HG02678 (cell line): ENCODE measurements at regions not wholly inside any gene's neighbourhood (a gene's known extent, or its start where the extent isn't known, plus 50 kb on each side); places are given as distances from the start of the nearest gene placed in this dataset.

Source experiments
- ATAC-seq: cut with Tn5 transposase; IDR thresholded peaks from one replicate; pipeline ENCODE4 v1.9.1; 2021; ENCODE audit warnings: mild to moderate bottlenecking, moderate library complexity; ENCODE audit not compliant: unreplicated experiment

DNA sequence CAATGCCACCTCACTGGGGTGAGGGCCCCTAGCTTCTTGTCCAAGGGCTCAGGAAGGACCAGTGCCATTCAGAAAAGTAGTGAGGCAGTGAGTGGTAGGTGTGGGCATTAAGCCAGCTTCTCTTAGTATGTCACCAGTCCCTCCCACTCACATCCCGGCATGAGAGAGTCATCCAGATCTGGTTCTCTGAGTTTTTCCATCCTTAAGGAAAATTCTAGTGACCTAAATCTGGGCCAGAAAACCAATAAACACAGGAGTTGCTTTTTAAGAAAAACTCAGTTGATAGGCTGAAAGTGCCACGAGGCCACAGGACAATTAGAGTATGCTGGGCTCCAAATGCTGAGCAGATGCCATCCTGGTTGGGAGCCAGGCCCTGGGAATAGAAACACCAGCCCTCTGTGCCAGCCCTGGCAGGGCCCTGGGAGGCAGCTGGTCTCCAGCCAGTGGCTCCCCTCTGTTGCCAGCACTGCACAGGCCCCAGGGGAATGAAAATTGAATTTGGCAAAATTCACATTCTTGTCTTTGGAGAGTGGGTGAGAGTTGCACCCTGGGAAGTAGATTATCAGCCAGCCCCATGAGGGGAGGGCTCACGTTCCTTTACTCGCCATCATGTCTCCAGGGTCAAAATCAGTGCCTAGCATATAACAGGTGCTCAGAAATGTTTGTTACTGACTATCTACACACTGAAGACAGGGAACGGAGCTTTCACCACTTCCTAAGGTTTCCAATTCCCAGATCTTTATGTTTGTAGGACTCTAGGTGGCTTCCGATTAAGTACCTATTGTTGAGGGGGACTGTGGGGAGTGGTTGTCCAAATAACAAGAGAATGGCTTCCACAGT lies 52.8 kb downstream of the FAM43A start:
- ATAC-seq: no peak

GRCh38 chr3:194739498-194740284 lies 54.0 kb downstream of the FAM43A start:
- ATAC-seq: no peak

DNA sequence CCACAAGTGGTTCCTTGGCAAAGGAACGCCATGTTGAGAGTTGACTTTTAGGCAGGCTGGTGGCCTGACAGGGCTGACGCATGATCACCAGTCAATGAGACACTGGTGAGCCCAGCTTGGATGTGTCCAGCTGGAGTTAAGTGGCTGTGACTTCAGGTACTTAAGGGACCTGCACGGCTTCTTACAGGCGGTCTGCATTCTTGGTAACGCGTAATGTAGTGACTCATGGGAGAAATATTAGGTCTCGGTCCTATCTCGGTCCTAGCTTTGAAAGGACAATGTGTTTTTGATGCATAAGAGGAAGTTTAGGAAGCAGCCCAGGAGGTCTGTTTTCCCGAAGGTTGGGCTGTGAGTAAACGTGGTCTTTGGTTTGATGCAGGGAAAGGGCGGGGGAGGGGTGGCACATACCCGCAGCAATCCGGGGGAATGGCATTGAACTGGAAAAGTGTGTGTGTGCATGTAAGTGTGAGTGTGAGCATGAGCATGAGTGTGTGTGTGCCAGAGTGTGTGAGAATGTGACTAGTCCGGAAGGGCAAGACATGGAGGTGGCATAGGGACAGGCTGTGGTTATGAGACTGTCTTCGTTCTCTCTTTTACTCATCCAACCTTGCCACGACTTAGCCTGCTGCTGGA lies 55.3 kb downstream of the FAM43A start:
- ATAC-seq: no peak

DNA sequence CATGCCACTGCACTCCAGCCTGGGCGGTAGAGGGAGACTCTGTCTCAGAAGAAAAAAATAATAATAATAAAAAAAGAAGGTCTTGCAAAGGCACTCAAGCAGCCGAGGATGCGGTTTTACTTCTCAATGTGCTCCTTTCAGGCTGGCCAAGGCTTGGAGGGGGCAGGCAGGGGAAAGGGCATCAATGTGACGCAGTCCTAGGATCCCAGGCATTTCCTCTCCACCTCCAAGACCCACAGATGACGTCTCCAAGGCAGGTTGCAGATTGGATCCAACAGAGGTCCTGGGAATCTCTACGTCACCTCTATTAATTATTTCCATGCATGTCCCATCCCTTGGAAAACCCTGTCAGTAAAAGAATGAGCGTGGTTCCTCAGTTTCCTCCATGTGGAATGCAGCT lies 56.2 kb downstream of the FAM43A start:
- ATAC-seq: no peak

- ATAC-seq: no peak
These were observed 59.1 kb downstream of the FAM43A start for GRCh38 chr3:194744826-194745225.

DNA sequence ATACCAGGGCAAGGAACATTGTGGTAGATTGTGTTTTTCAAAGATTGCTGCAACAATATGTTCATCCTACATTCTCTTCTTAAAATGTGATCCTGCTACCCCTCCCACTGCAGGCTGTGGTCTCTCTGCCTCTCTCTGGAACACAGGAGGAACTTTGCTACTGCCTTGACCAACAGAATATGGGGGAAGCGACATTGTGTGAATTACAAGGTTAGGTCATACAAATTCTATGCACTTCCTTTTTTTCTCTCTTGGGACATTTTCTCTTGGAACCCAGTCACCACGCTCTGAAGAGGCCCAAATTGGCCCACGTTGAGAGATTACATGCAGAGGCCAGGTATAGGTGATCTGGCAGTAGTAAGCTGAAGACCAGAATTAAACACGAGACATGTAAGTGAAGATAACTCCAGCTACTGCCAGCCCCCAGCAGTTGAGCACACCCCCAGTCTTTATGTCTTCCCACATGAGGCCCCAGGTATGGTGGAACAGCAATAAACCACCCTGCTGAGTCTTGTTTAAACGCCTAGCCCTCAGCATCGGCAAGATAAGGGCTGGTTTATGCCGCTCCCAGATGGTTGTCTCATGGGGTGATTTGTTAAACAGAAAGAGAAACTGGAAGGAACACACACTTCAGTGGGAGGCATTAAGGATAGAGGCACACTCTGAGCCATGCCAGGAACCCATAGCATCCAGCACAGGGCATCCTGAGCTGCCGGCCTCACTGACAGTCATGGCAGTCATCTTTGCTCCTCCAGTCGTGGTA lies 59.9 kb downstream of the FAM43A start:
- ATAC-seq: no peak

DNA sequence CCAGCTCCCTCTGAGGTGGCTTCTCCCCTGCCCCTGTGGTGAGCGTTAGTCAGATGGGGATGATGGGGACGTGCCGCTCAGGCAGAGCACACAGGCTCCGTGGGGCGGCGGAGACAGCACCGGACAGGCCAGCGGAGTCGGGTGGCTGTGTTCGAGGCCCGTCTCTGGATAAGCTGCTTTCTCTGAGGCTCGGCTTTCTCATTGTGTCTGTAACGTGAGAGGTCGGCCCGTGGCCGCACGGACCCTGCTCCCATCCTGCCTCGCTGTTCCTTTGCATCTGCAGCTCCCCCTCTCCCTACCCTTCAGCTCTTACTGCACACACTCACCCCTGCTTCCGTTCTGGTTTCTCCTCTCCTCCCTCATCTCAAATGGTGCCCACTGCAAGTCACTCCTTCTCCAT lies 62.5 kb downstream of the FAM43A start:
- no peak for ATAC-seq

DNA sequence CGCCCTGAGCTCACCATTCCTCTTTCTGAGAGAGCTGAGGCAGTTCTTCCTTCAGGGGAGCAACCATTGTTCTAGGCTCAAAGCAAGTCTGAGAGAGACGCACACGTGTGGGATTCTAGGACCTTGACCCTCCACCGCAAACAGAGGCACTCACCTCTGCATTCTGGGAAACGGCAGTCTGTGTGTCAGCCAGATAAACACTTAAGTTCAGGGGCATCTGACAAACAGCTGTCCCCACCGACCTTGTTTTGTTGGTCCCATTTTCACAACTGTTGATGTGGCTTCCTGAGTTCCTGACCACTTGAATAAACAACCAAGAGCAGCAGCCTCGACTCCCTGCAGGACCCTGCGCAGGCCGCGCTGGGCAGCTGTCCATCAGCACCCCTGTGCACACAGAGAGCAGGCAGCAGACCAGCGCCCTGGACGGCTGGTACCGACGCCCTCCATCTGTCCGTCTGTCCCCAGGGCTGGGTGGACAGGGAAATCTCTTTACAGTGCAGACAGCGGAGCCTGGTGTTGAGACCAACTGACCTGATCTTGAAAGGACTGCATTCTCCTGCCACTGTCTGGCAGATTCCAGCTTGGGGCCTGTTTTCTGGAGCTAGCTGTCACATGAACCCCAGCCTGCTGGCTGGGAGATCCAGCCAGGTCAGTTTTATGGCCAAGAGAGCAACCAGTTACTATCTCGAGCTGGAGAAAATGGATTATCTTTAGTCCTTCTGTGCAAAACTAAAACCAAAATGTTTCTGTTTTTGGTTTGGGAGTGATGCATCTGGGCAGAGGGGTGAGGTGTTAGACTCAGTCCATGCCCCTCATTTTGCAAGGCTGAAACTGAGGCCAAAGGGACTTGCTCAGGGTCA lies 64.2 kb downstream of the FAM43A start:
- ATAC-seq: no peak

DNA sequence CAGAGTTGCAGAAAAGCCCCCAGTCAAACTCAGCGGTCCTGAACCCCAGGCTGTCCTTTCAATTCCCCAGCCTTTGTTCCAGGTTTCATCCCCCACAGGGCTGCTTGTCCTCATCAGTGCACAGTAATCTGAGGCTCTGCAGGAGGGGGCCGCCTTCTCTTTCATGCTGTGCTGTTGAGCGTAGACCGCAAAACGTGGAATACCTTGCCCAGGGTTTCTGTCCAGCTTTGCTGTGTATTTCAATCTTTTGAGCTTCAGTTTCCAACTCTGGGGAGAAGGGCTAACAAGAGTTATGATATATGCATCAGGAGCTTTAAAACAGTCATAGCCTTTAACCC lies 64.8 kb downstream of the FAM43A start:
- ATAC-seq: no peak

GRCh38 chr3:194755671-194756459 lies 70.2 kb downstream of the FAM43A start:
- no peak for ATAC-seq

GRCh38 chr3:194756460-194756779 lies 70.7 kb downstream of the FAM43A start:
- ATAC-seq: no peak

DNA sequence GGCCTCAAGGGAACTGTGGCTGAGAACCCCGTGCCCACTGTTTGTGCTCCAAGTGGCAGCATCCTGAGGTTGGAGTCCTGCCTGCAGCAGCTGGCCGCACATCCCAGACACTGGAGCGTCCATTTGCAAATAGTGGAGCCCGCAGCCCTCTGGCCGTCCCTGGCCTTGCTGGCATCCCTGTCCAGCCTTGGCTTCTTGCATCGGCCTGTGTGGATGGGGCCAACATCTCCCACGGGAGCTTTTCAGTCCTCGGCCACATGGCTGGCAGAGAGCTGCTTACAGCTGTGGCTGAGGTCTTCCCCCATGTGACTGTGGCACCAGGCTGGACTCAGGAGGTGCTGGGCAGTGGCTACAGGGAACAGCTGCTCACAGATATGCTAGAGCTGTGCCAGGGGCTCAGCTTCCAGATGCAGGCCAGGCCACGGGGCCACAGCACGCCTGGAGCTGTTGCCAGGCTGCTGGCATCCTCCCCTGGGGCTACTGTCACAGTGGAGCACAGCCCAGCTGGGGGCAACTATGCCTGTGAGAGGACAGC lies 71.2 kb downstream of the FAM43A start:
- no peak for ATAC-seq

GRCh38 chr3:194757647-194758061 lies 72.0 kb downstream of the FAM43A start:
- no peak for ATAC-seq

DNA sequence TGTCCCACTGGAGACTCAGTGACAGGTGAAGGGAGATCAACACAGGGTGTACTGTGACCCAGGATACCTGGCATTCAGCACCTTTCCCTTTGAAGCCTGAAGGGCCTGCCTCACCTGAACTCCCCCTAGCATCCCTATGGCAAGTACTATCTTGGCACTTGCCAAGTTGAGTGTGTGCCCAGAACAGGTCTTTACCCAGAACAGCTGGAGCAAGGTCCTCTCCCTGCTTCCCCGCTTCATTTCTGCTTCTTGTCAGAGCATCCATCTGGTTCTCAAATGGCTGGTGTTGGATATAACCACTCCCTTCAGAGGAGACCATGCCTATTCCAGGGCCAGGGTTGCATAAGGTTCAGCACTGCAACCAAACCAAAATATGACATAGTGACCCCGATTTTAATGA lies 73.0 kb downstream of the FAM43A start:
- no peak for ATAC-seq

DNA sequence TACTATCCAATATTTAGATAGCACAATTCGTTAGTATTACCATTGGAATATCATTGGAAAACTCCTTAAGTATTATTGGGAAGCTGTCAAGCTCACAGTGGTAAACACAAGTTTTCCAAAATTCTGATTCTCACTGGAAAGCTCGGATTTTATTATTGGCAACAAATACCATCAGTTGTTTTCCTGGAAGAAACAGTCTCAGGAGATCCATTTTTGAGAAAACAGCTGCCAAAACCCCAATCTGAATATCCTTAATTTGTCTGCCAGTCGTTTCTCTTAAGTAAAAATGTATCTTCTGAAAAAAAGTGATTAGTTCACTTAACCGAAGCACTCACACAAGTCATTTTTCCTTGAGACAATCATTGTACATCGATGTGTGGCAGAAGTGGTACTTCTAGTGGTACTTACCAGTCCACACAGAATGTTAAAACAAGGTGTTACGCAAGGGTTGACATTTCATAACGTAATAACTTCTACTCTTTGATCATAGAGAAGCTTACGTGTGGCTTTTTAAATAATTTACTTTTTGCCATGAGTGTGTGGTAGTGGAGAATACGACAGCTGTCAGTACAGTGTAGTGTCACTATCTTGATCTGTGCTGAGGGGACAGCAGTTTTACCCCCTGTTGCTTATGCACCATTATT lies 74.9 kb downstream of the FAM43A start:
- ATAC-seq: no peak

- no peak for ATAC-seq
These were observed 75.7 kb downstream of the FAM43A start for GRCh38 chr3:194761384-194761783.

GRCh38 chr3:194766845-194767244 lies 81.2 kb downstream of the FAM43A start:
- ATAC-seq: no peak

- no peak for ATAC-seq
These were observed 81.9 kb downstream of the FAM43A start for GRCh38 chr3:194767446-194768207.
